Activated gamma-delta T cell treated with Interleukin-2 at 50 U/mL for 16 hours (primary cell): ENCODE measurements at regions not wholly inside any gene's neighbourhood (a gene's known extent, or its start where the extent isn't known, plus 50 kb on each side); places are given as distances from the start of the nearest gene placed in this dataset.

Experiments
- DNase-seq: peaks from one replicate; pipeline ENCODE4 v3.0.0-alpha.2; 2020

GRCh38 chr1:239539051-239539450 lies 152.7 kb downstream of the CHRM3 start:
- no peak for DNase-seq

- DNase-seq, result no peak
Observed at GRCh38 chr1:239539812-239540211, 153.4 kb downstream of the CHRM3 start.

- DNase-seq, result no peak
Observed at GRCh38 chr1:239543873-239544272, 157.5 kb downstream of the CHRM3 start.

GRCh38 chr1:239545466-239545865 lies 159.1 kb downstream of the CHRM3 start:
- no peak for DNase-seq

GRCh38 chr1:239547987-239548386 lies 161.6 kb downstream of the CHRM3 start:
- DNase-seq, result no peak

GRCh38 chr1:239550178-239550577 lies 163.8 kb downstream of the CHRM3 start:
- no peak for DNase-seq

- no peak for DNase-seq
Observed at GRCh38 chr1:239555350-239555749, 169.0 kb downstream of the CHRM3 start.

GRCh38 chr1:239558559-239558958 lies 172.2 kb downstream of the CHRM3 start:
- no peak for DNase-seq

- no peak for DNase-seq
Observed at GRCh38 chr1:239558991-239559390, 172.6 kb downstream of the CHRM3 start.

- no peak for DNase-seq
Observed at GRCh38 chr1:239560921-239561320, 174.6 kb downstream of the CHRM3 start.

- no peak for DNase-seq
Observed at GRCh38 chr1:239562095-239562494, 175.7 kb downstream of the CHRM3 start.

- no peak for DNase-seq
Observed at GRCh38 chr1:239563681-239564080, 177.3 kb downstream of the CHRM3 start.

- no peak for DNase-seq
Observed at GRCh38 chr1:239566074-239566473, 179.7 kb downstream of the CHRM3 start.

GRCh38 chr1:239570878-239571277 lies 184.5 kb downstream of the CHRM3 start:
- DNase-seq, result no peak

GRCh38 chr1:239572183-239572582 lies 185.8 kb downstream of the CHRM3 start:
- no peak for DNase-seq

GRCh38 chr1:239574112-239574511 lies 187.7 kb downstream of the CHRM3 start:
- no peak for DNase-seq

- no peak for DNase-seq
Observed at GRCh38 chr1:239575113-239575512, 188.7 kb downstream of the CHRM3 start.

GRCh38 chr1:239583536-239583935 lies 197.2 kb downstream of the CHRM3 start:
- no peak for DNase-seq

GRCh38 chr1:239586128-239586527 lies 199.8 kb downstream of the CHRM3 start:
- no peak for DNase-seq

- peak; percentile 12 for DNase-seq
Observed at GRCh38 chr1:239587066-239587465, 200.7 kb downstream of the CHRM3 start.

GRCh38 chr1:239587574-239588369 lies 201.4 kb downstream of the CHRM3 start:
- no peak for DNase-seq

- no peak for DNase-seq
Observed at GRCh38 chr1:239590556-239590955, 204.2 kb downstream of the CHRM3 start.

GRCh38 chr1:239593527-239593926 lies 207.2 kb downstream of the CHRM3 start:
- DNase-seq, result no peak

- no peak for DNase-seq
Observed at GRCh38 chr1:239600588-239600987, 214.2 kb downstream of the CHRM3 start.

- DNase-seq, result no peak
Observed at GRCh38 chr1:239601108-239601507, 214.7 kb downstream of the CHRM3 start.
